ENCODE measurements at regions not wholly inside any gene's neighbourhood (a gene's known extent, or its start where the extent isn't known, plus 50 kb on each side); places are given as distances from the start of the nearest gene placed in this dataset.

DNA sequence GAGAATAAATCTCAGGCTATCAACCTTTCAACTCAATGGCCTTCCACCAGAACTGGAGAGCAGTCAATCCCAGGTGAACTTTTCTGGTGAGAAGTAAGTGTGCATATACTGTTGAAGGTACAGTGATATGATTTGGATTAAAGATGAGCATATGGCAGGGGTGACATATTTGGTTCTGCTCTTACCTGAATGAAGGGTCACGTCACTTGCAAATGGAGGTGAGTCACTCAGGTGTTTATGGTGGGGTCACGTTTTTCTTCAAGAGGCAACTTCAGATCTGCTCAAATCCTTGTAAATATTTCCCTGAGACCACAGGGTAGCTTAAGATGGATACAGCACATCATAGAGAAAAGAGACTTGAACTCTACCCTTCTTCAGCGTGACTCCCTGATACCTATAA lies 143.2 kb downstream of the BRMS1L start:
- no peak for FAIRE-seq
- intact Hi-C loops (cut with DNase I): no loop called here
- Histone ChIP-seq H3K27me3 (no peaks in the 10 kb centered on the region), H3K27ac (no peak overlapping the region), H3K36me3 (no peaks in the 10 kb centered on the region), H3K9me3 (no peaks in the 10 kb centered on the region), H3K4me1 (no peaks in the 10 kb centered on the region), H3K4me3 (no peak overlapping the region)
- DNase-seq: no peak
- TF ChIP-seq, protein P1, sequence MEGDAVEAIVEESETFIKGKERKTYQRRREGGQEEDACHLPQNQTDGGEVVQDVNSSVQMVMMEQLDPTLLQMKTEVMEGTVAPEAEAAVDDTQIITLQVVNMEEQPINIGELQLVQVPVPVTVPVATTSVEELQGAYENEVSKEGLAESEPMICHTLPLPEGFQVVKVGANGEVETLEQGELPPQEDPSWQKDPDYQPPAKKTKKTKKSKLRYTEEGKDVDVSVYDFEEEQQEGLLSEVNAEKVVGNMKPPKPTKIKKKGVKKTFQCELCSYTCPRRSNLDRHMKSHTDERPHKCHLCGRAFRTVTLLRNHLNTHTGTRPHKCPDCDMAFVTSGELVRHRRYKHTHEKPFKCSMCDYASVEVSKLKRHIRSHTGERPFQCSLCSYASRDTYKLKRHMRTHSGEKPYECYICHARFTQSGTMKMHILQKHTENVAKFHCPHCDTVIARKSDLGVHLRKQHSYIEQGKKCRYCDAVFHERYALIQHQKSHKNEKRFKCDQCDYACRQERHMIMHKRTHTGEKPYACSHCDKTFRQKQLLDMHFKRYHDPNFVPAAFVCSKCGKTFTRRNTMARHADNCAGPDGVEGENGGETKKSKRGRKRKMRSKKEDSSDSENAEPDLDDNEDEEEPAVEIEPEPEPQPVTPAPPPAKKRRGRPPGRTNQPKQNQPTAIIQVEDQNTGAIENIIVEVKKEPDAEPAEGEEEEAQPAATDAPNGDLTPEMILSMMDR (IDR thresholded peaks at IDR 0.05): no peak
- ATAC-seq: no peak
- 53 to 62% methylated on average over 3 of the region's 3 CpGs for WGBS, 2 donors

DNA sequence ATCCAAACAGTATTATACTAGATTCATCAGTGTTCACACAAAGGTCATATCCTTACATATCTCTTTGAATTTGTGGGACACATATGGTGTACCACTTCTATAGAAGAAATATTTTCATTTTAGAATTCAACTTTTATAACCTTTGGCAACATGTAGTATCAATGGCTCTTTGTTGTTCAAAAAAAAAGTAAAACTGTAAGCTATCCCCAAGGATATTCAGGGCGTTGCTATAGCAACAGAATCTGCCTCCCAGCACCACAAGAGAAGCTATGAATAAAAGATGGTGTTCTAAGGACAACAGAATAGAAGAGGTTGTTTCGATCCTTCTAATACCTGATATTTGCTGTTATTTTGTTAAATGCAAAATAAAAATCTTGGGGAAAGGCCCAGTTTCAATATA lies 139.3 kb downstream of the BRMS1L start:
- ATAC-seq (no peak), DNase-seq (no peak), FAIRE-seq (no peak)
- Histone ChIP-seq H3K4me3 (no peak overlapping the region), H3K9me3 (no peaks in the 10 kb centered on the region), H3K27me3 (no peaks in the 10 kb centered on the region), H3K4me1 (no peaks in the 10 kb centered on the region), H3K36me3 (no peaks in the 10 kb centered on the region), H3K27ac (no peak overlapping the region)
- intact Hi-C loops (cut with DNase I): no loop called here
- TF ChIP-seq, protein P1 (IDR thresholded peaks at IDR 0.05): no peak
- 68 to 74% methylated on average over 2 of the region's 2 CpGs for WGBS, 2 donors

DNA sequence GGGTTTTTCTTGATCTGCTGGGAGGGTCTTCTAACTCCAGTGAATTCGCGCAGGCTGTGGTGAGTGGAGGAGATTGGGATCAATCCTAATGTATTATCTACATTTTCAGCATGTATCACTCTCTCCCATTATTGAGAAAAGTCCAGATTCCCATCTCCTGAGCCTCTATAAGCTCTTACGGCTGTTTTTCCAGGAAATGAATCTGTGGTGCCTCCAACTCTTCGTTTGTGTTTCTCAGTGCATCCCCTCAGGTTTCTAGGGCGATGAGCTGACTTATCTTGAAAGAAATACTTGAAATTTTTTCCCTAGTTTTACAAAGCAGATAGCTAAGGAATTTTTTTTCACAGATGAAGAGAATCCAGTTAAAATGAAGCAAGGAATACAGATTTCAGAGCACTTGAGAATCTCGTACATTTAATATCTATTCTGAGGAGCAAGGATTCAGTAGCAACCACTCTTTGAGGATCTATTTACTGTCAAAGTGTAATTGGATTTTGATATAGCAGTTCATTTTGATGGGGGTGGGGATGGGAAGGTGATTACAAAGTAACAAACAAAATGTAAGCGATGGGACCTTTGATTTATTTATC lies 138.7 kb downstream of the BRMS1L start:
- Histone ChIP-seq H3K9me3 (no peaks in the 10 kb centered on the region), H3K36me3 (no peaks in the 10 kb centered on the region), H3K4me1 (no peaks in the 10 kb centered on the region), H3K27ac (no peak overlapping the region), H3K27me3 (no peaks in the 10 kb centered on the region), H3K4me3 (no peak overlapping the region)
- DNase-seq: no peak
- TF ChIP-seq, protein P1 (IDR thresholded peaks at IDR 0.05): no peak
- no peak for ATAC-seq
- intact Hi-C loops (cut with DNase I): no loop called here
- FAIRE-seq: no peak
- 49 to 53% methylated on average over 7 of the region's 7 CpGs for WGBS, 2 donors

DNA sequence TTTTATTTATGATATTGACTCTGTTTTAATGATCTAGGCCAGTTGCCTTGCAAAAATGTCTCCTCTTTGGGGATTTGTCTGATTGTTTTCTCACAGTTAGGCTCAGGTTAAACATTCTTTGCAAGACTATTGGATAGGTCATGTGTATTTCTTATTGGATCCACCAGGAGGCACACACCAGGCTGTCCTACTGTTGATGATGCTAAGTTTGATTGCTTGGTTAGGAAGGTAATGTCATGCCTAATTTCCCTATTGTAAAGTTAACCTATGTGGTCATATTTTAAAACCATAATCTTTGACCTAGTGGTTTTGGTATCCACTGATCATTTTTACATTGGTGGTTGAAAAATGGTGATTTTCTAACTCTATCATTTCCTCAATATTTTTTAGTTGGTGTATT lies 137.1 kb downstream of the BRMS1L start:
- intact Hi-C loops (cut with DNase I): no loop called here
- no peaks in the 10 kb centered on the region for H3K27me3 ChIP-seq
- no peaks in the 10 kb centered on the region for H3K4me1 ChIP-seq
- H3K27ac ChIP-seq: no peak overlapping the region
- FAIRE-seq: no peak
- ATAC-seq: no peak
- no peaks in the 10 kb centered on the region for H3K9me3 ChIP-seq
- no peak for DNase-seq
- TF ChIP-seq, protein P1 (IDR thresholded peaks at IDR 0.05): no peak
- H3K4me3 ChIP-seq: no peak overlapping the region
- H3K36me3 ChIP-seq: no peaks in the 10 kb centered on the region

DNA sequence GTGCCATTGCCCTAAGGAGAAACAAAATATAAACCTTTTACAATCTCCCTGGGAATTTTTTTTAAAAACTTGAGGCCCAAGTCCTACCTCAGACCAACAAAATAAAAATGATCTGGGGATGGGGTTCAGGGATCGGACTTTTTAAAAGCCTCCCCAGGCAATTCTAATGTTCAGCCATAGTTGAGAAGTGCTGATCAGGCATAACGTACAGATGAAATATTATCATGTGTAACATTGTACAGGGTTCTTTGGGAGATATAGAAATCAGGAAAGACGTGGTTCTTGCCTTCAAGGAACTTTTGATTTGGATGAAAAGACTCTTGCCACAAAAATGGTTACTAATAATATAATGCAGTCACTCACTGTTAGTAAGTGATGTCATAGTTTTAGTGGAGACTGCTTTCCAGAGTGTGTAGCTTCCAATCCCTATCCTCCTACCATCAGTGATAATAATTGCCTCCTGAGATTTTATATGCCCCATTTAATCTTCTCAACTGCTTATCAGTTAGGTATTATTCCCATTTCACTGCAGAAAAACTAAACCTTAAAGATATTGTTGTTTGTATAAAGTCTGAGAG lies 135.6 kb downstream of the BRMS1L start:
- Histone ChIP-seq H3K27ac (no peak overlapping the region), H3K9me3 (no peaks in the 10 kb centered on the region), H3K4me1 (no peaks in the 10 kb centered on the region), H3K27me3 (no peaks in the 10 kb centered on the region), H3K36me3 (no peaks in the 10 kb centered on the region), H3K4me3 (no peak overlapping the region)
- TF ChIP-seq, protein P1 (IDR thresholded peaks at IDR 0.05): no peak
- FAIRE-seq: no peak
- intact Hi-C loops (cut with DNase I): no loop called here
- 65 to 80% methylated on average over 3 of the region's 3 CpGs for WGBS, 2 donors
- ATAC-seq: no peak
- DNase-seq: no peak
